ENCODE measurements at regions not wholly inside any gene's neighbourhood (a gene's known extent, or its start where the extent isn't known, plus 50 kb on each side); places are given as distances from the start of the nearest gene placed in this dataset.

- no peak for DNase-seq (ENCODE audit: low read depth)
- no peak overlapping the region for H3K4me3 ChIP-seq (ENCODE audit: low read depth, low read length)
- TF ChIP-seq CTCF (IDR thresholded peaks at IDR 0.05; ENCODE audit: control insufficient read depth, extremely low read depth, insufficient read depth), result no peak
Observed at GRCh38 chr11:16469968-16470367, 113.6 kb upstream of the SOX6 start.

GRCh38 chr11:16468735-16469453 lies 112.5 kb upstream of the SOX6 start:
- H3K4me3 ChIP-seq (ENCODE audit: low read depth, low read length), result no peak overlapping the region
- no peak for DNase-seq (ENCODE audit: low read depth)
- no peak for TF ChIP-seq CTCF (IDR thresholded peaks at IDR 0.05; ENCODE audit: control insufficient read depth, extremely low read depth, insufficient read depth)

- no peak overlapping the region for H3K4me3 ChIP-seq (ENCODE audit: low read depth, low read length)
- no peak for TF ChIP-seq CTCF (IDR thresholded peaks at IDR 0.05; ENCODE audit: control insufficient read depth, extremely low read depth, insufficient read depth)
- DNase-seq (ENCODE audit: low read depth), result no peak
Observed at GRCh38 chr11:16460508-16460907, 104.2 kb upstream of the SOX6 start.

- DNase-seq (ENCODE audit: low read depth), result no peak
- no peak overlapping the region for H3K4me3 ChIP-seq (ENCODE audit: low read depth, low read length)
- TF ChIP-seq CTCF (IDR thresholded peaks at IDR 0.05; ENCODE audit: control insufficient read depth, extremely low read depth, insufficient read depth), result no peak
Observed at GRCh38 chr11:16456366-16456765, 100.0 kb upstream of the SOX6 start.

GRCh38 chr11:16454289-16454863 lies 98.0 kb upstream of the SOX6 start:
- TF ChIP-seq CTCF (IDR thresholded peaks at IDR 0.05; ENCODE audit: control insufficient read depth, extremely low read depth, insufficient read depth), result no peak
- no peak overlapping the region for H3K4me3 ChIP-seq (ENCODE audit: low read depth, low read length)
- DNase-seq (ENCODE audit: low read depth), result no peak

- H3K4me3 ChIP-seq (ENCODE audit: low read depth, low read length), result no peak overlapping the region
- no peak for DNase-seq (ENCODE audit: low read depth)
- no peak for TF ChIP-seq CTCF (IDR thresholded peaks at IDR 0.05; ENCODE audit: control insufficient read depth, extremely low read depth, insufficient read depth)
Observed at GRCh38 chr11:16448123-16448717, 91.9 kb upstream of the SOX6 start.

Measured in LNCaP clone FGC (cell line).